Naive thymus-derived CD8-positive, alpha-beta T cell (primary cell): ENCODE measurements at regions not wholly inside any gene's neighbourhood (a gene's known extent, or its start where the extent isn't known, plus 50 kb on each side); places are given as distances from the start of the nearest gene placed in this dataset.
"Not testable (repeated sequence)": the region's sequence is repeated elsewhere in the genome, so short reads cannot be mapped to it uniquely, and the experiment has no call there.

Experiments
- ATAC-seq, 2 donors: fragments of 150-1000 bp; cut with Tn5 transposase in 1 of 2; sonication (Bioruptor Pico), chemical (Tn5 transposase) in 1 of 2; 1 replicate in 1 of 2; 2 replicates in 1 of 2; pipeline ENCODE4 v1.10.0; 2021; ENCODE audit warnings: mild to moderate bottlenecking in 2 of 2, moderate library complexity in 2 of 2
- POLR2A ChIA-PET: fragments of 350-600 bp; sonication (Branson Sonifier 250); formaldehyde crosslinking; loops from one replicate; lab custom pipeline; 2021; ENCODE audit warnings: antibody characterized with exemption; lab: Charles Lee
- DNase-seq, 10 donors: peaks; one replicate each; pipeline versions ENCODE4 v3.0.0 to v3.0.0-alpha.2; 2020 to 2022
- H3K27ac Mint-ChIP-seq, 10 donors: one replicate each; pipeline ENCODE4 v1.8.0; 2020 to 2022; ENCODE audit warnings: mild to moderate bottlenecking in 10 of 10, mixed read lengths in 10 of 10, moderate library complexity in 4 of 10, inconsistent platforms in 1 of 10
- H3K27me3 Mint-ChIP-seq, 5 donors: one replicate each; pipeline ENCODE4 v1.8.0; 2021 to 2022; ENCODE audit warnings: mixed read lengths in 5 of 5
- H3K36me3 Mint-ChIP-seq, 3 donors: one replicate each; pipeline ENCODE4 v1.8.0; 2020 to 2022; ENCODE audit warnings: mixed read lengths in 3 of 3, mild to moderate bottlenecking in 2 of 3, inconsistent platforms in 1 of 3
- H3K4me1 Mint-ChIP-seq, 4 donors: one replicate each; pipeline ENCODE4 v1.8.0; 2021 to 2022; ENCODE audit warnings: mixed read lengths in 4 of 4
- H3K4me3 Mint-ChIP-seq, 10 donors: one replicate each; pipeline ENCODE4 v1.8.0; 2020 to 2022; ENCODE audit warnings: mild to moderate bottlenecking in 10 of 10, mixed read lengths in 10 of 10, moderate library complexity in 6 of 10, inconsistent platforms in 1 of 10
- H3K9me3 Mint-ChIP-seq, 9 donors: one replicate each; pipeline ENCODE4 v1.8.0; 2020 to 2022; ENCODE audit warnings: mixed read lengths in 9 of 9, mild to moderate bottlenecking in 3 of 9, inconsistent platforms in 1 of 9, moderate library complexity in 1 of 9

GRCh38 chr14:51354846-51355245 lies 114.8 kb downstream of the TMX1 start:
- ATAC-seq (no peak), DNase-seq (no peak)
- H3K27me3 Mint-ChIP-seq: peaks cover 0 to 15% (median 5%) of the 10 kb centered on the region in 5 donors
- no peaks in the 10 kb centered on the region for H3K36me3 Mint-ChIP-seq
- H3K27ac Mint-ChIP-seq: no peak overlapping the region
- H3K9me3 Mint-ChIP-seq: no peaks in the 10 kb centered on the region
- POLR2A ChIA-PET: no interaction called here
- H3K4me3 Mint-ChIP-seq: no peak overlapping the region
- no peaks in the 10 kb centered on the region for H3K4me1 Mint-ChIP-seq

GRCh38 chr14:51356381-51356780 lies 116.3 kb downstream of the TMX1 start:
- H3K4me3 Mint-ChIP-seq: no peak overlapping the region

GRCh38 chr14:51357250-51357649 lies 117.2 kb downstream of the TMX1 start:
- POLR2A ChIA-PET: no interaction called here
- Mint-ChIP-seq H3K4me3 (no peak overlapping the region), H3K27me3 (peaks cover 5 to 15% (median 9%) of the 10 kb centered on the region in 5 donors), H3K4me1 (no peaks in the 10 kb centered on the region), H3K27ac (no peak overlapping the region), H3K36me3 (no peaks in the 10 kb centered on the region), H3K9me3 (no peaks in the 10 kb centered on the region)
- DNase-seq: no peak
- ATAC-seq: no peak

More at GRCh38 chr14:51356381-51356780, 116.3 kb downstream of the TMX1 start:
- H3K27ac Mint-ChIP-seq: no peak overlapping the region
- H3K4me1 Mint-ChIP-seq: no peaks in the 10 kb centered on the region
- peaks cover 2 to 15% (median 7%) of the 10 kb centered on the region in 5 donors for H3K27me3 Mint-ChIP-seq
- POLR2A ChIA-PET: no interaction called here
- ATAC-seq (no peak), DNase-seq (no peak)
- H3K36me3 Mint-ChIP-seq: no peaks in the 10 kb centered on the region
- no peaks in the 10 kb centered on the region for H3K9me3 Mint-ChIP-seq

- DNase-seq (no peak), ATAC-seq (no peak)
- Mint-ChIP-seq H3K27me3 (peaks cover 3 to 11% (median 5%) of the 10 kb centered on the region in 5 donors), H3K4me3 (no peak overlapping the region), H3K36me3 (no peaks in the 10 kb centered on the region), H3K27ac (no peak overlapping the region), H3K9me3 (no peaks in the 10 kb centered on the region), H3K4me1 (no peaks in the 10 kb centered on the region)
- POLR2A ChIA-PET: no interaction called here
These were observed 120.5 kb downstream of the TMX1 start for GRCh38 chr14:51360592-51360991.

- ATAC-seq (no peak), DNase-seq (no peak)
- no peak overlapping the region for H3K4me3 Mint-ChIP-seq
- no peaks in the 10 kb centered on the region for H3K4me1 Mint-ChIP-seq
- H3K36me3 Mint-ChIP-seq: no peaks in the 10 kb centered on the region
- POLR2A ChIA-PET: no interaction called here
- no peak overlapping the region for H3K27ac Mint-ChIP-seq
- H3K9me3 Mint-ChIP-seq: no peaks in the 10 kb centered on the region
- H3K27me3 Mint-ChIP-seq: peaks cover 0 to 11% (median 10%) of the 10 kb centered on the region in 5 donors
These were observed 125.4 kb downstream of the TMX1 start for GRCh38 chr14:51365241-51365965.

- H3K9me3 Mint-ChIP-seq, H3K27ac Mint-ChIP-seq, POLR2A ChIA-PET, H3K36me3 Mint-ChIP-seq, H3K4me1 Mint-ChIP-seq, DNase-seq, H3K4me3 Mint-ChIP-seq, ATAC-seq: not testable (repeated sequence)
- H3K27me3 Mint-ChIP-seq: peaks cover 0 to 13% (median 6%) of the 10 kb centered on the region in 5 donors
These were observed 126.4 kb downstream of the TMX1 start for GRCh38 chr14:51366460-51366859.

GRCh38 chr14:51366866-51367599 lies 127.0 kb downstream of the TMX1 start:
- H3K9me3 Mint-ChIP-seq, ATAC-seq, DNase-seq, H3K4me1 Mint-ChIP-seq, POLR2A ChIA-PET, H3K27ac Mint-ChIP-seq, H3K4me3 Mint-ChIP-seq, H3K36me3 Mint-ChIP-seq, H3K27me3 Mint-ChIP-seq: not testable (repeated sequence)

- no peaks in the 10 kb centered on the region for H3K36me3 Mint-ChIP-seq
- ATAC-seq (no peak), DNase-seq (no peak)
- POLR2A ChIA-PET: no interaction called here
- no peak overlapping the region for H3K27ac Mint-ChIP-seq
- H3K9me3 Mint-ChIP-seq: no peaks in the 10 kb centered on the region
- H3K27me3 Mint-ChIP-seq: peaks cover 0 to 8% (median 7%) of the 10 kb centered on the region in 5 donors
- H3K4me3 Mint-ChIP-seq: no peak overlapping the region
- peaks cover 0 to under 1% (median 0%) of the 10 kb centered on the region in 4 donors for H3K4me1 Mint-ChIP-seq
These were observed 127.5 kb downstream of the TMX1 start for GRCh38 chr14:51367600-51367931.

- ATAC-seq (no peak), DNase-seq (no peak)
- H3K4me3 Mint-ChIP-seq: no peak overlapping the region
- POLR2A ChIA-PET: no interaction called here
- no peak overlapping the region for H3K27ac Mint-ChIP-seq
- no peaks in the 10 kb centered on the region for H3K9me3 Mint-ChIP-seq
- peaks cover 0 to 10% (median 7%) of the 10 kb centered on the region in 5 donors for H3K27me3 Mint-ChIP-seq
- no peaks in the 10 kb centered on the region for H3K36me3 Mint-ChIP-seq
- H3K4me1 Mint-ChIP-seq: peaks cover 0 to 2% (median 0%) of the 10 kb centered on the region in 4 donors
These were observed 128.7 kb downstream of the TMX1 start for GRCh38 chr14:51368721-51369163.

GRCh38 chr14:51369814-51370213 lies 129.8 kb downstream of the TMX1 start:
- H3K4me3 Mint-ChIP-seq: no peak overlapping the region
- peaks cover 0 to 10% (median 7%) of the 10 kb centered on the region in 5 donors for H3K27me3 Mint-ChIP-seq
- H3K27ac Mint-ChIP-seq: no peak overlapping the region
- H3K9me3 Mint-ChIP-seq: no peaks in the 10 kb centered on the region
- H3K4me1 Mint-ChIP-seq: peaks cover 0 to 2% (median 0%) of the 10 kb centered on the region in 4 donors
- H3K36me3 Mint-ChIP-seq: no peaks in the 10 kb centered on the region
- DNase-seq: peak in 3 of 10 donors; percentile 4 to 12 (median 6)
- POLR2A ChIA-PET: no interaction called here
- ATAC-seq: no peak

- ATAC-seq: no peak
- peaks cover 0 to 2% (median 0%) of the 10 kb centered on the region in 4 donors for H3K4me1 Mint-ChIP-seq
- H3K27ac Mint-ChIP-seq: no peak overlapping the region
- DNase-seq: no peak
- no peaks in the 10 kb centered on the region for H3K36me3 Mint-ChIP-seq
- no peak overlapping the region for H3K4me3 Mint-ChIP-seq
- no peaks in the 10 kb centered on the region for H3K9me3 Mint-ChIP-seq
- POLR2A ChIA-PET: no interaction called here
- peaks cover 0 to 10% (median 7%) of the 10 kb centered on the region in 5 donors for H3K27me3 Mint-ChIP-seq
These were observed 130.8 kb downstream of the TMX1 start for GRCh38 chr14:51370758-51371386.

GRCh38 chr14:51377186-51377585 lies 137.1 kb downstream of the TMX1 start:
- peaks cover 0 to 11% (median 0%) of the 10 kb centered on the region in 5 donors for H3K27me3 Mint-ChIP-seq
- POLR2A ChIA-PET, H3K4me3 Mint-ChIP-seq, ATAC-seq, H3K27ac Mint-ChIP-seq, H3K4me1 Mint-ChIP-seq, DNase-seq, H3K36me3 Mint-ChIP-seq, H3K9me3 Mint-ChIP-seq: not testable (repeated sequence)

- no peak for ATAC-seq
- no peaks in the 10 kb centered on the region for H3K9me3 Mint-ChIP-seq
- H3K4me3 Mint-ChIP-seq: no peak overlapping the region
- H3K27me3 Mint-ChIP-seq: peaks cover 0 to 13% (median 10%) of the 10 kb centered on the region in 5 donors
- H3K4me1 Mint-ChIP-seq: no peaks in the 10 kb centered on the region
- no peaks in the 10 kb centered on the region for H3K36me3 Mint-ChIP-seq
- H3K27ac Mint-ChIP-seq: no peak overlapping the region
- no peak for DNase-seq
- POLR2A ChIA-PET: no interaction called here
These were observed 142.5 kb downstream of the TMX1 start for GRCh38 chr14:51382506-51382905.
